Nephron progenitor cell (in vitro differentiated cells): ENCODE measurements at regions not wholly inside any gene's neighbourhood (a gene's known extent, or its start where the extent isn't known, plus 50 kb on each side); places are given as distances from the start of the nearest gene placed in this dataset.
"Not testable (repeated sequence)": the region's sequence is repeated elsewhere in the genome, so short reads cannot be mapped to it uniquely, and the experiment has no call there.

ENCODE experiments used
- DNase-seq: peaks from one replicate; pipeline ENCODE4 v3.0.0; 2021
- H3K27ac Mint-ChIP-seq: 2 replicates; pipeline ENCODE4 v1.8.0; 2021; ENCODE audit warnings: mild to moderate bottlenecking, moderate library complexity, mixed read lengths
- H3K27me3 Mint-ChIP-seq: 2 replicates; pipeline ENCODE4 v1.8.0; 2021; ENCODE audit warnings: mild to moderate bottlenecking, low read depth, mixed read lengths; ENCODE audit not compliant: poor library complexity
- H3K36me3 Mint-ChIP-seq: 2 replicates; pipeline ENCODE4 v1.8.0; 2021; ENCODE audit warnings: low read depth, mixed read lengths
- H3K4me1 Mint-ChIP-seq: 2 replicates; pipeline ENCODE4 v1.8.0; 2021; ENCODE audit warnings: mixed read lengths
- H3K4me3 Mint-ChIP-seq: 2 replicates; pipeline ENCODE4 v1.8.0; 2021; ENCODE audit warnings: mild to moderate bottlenecking, moderate library complexity, mixed read lengths
- H3K9me3 Mint-ChIP-seq: 2 replicates; pipeline ENCODE4 v1.8.0; 2021; ENCODE audit warnings: mild to moderate bottlenecking, moderate library complexity, mixed read lengths
- TF ChIP-seq, protein P1 (sequence below): fragments of 200-600 bp; sonication (generic); IDR thresholded peaks from 2 replicates; pipeline ENCODE4 v1.5.0; 2021; ENCODE audit warnings: antibody characterized with exemption

DNA sequence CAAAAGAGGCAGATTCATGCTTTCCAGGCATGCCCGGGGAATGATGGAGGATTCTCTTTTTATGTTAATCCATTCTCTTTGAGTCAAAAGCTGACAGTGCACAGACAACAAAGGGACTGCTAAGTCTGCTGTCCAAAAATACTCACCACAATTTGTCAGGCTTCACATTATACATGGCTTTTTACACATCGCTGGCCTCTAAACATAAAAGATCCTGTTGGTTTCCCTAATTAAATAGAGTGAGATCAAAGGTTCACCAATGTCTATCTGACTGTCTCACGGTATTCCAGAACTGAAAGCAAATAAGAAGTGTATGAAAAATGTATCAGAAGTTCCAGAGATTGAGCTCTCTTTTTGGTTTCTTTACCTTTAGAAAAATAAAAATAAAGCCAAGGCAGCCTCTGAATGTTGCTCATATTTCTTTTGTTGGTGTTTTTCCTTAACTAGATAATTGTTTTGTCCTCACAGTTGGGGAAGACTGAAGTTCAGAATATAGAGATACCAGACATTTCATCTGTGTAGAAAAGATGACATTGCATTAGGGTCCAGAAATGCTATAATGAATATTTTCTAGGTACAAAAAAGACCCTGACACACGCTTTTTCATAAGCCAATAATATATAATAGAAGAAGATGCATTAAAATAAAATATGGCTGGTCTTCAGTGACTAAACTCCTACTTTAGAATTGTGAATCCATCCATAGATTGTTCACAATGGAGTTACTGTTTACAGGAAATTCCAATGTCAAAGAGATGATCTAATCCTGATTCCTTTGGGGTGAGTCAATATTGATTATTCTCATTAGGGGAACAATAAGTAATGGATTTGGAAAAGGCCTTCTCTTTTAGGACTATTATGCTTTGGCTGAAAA is 688.2 kb upstream of the CDH6 start:
- peak overlapping the region; percentile 33 for H3K27ac Mint-ChIP-seq
- H3K4me1 Mint-ChIP-seq: no peaks in the 10 kb centered on the region
- no peaks in the 10 kb centered on the region for H3K36me3 Mint-ChIP-seq
- no peaks in the 10 kb centered on the region for H3K9me3 Mint-ChIP-seq
- no peak overlapping the region for H3K4me3 Mint-ChIP-seq
- TF ChIP-seq, protein P1, sequence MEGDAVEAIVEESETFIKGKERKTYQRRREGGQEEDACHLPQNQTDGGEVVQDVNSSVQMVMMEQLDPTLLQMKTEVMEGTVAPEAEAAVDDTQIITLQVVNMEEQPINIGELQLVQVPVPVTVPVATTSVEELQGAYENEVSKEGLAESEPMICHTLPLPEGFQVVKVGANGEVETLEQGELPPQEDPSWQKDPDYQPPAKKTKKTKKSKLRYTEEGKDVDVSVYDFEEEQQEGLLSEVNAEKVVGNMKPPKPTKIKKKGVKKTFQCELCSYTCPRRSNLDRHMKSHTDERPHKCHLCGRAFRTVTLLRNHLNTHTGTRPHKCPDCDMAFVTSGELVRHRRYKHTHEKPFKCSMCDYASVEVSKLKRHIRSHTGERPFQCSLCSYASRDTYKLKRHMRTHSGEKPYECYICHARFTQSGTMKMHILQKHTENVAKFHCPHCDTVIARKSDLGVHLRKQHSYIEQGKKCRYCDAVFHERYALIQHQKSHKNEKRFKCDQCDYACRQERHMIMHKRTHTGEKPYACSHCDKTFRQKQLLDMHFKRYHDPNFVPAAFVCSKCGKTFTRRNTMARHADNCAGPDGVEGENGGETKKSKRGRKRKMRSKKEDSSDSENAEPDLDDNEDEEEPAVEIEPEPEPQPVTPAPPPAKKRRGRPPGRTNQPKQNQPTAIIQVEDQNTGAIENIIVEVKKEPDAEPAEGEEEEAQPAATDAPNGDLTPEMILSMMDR: no peak
- no peaks in the 10 kb centered on the region for H3K27me3 Mint-ChIP-seq
- no peak for DNase-seq

- no peaks in the 10 kb centered on the region for H3K4me1 Mint-ChIP-seq
- TF ChIP-seq, protein P1: no peak
- DNase-seq: no peak
- no peak overlapping the region for H3K27ac Mint-ChIP-seq
- H3K27me3 Mint-ChIP-seq: no peaks in the 10 kb centered on the region
- H3K9me3 Mint-ChIP-seq: no peaks in the 10 kb centered on the region
- H3K36me3 Mint-ChIP-seq: no peaks in the 10 kb centered on the region
- no peak overlapping the region for H3K4me3 Mint-ChIP-seq
These were observed 691.2 kb upstream of the CDH6 start for GRCh38 chr5:30502277-30502676.

- no peaks in the 10 kb centered on the region for H3K4me1 Mint-ChIP-seq
- H3K9me3 Mint-ChIP-seq: no peaks in the 10 kb centered on the region
- no peaks in the 10 kb centered on the region for H3K27me3 Mint-ChIP-seq
- H3K27ac Mint-ChIP-seq: no peak overlapping the region
- no peak overlapping the region for H3K4me3 Mint-ChIP-seq
- TF ChIP-seq, protein P1: no peak
- H3K36me3 Mint-ChIP-seq: no peaks in the 10 kb centered on the region
- DNase-seq: no peak
These were observed 692.4 kb upstream of the CDH6 start for GRCh38 chr5:30501065-30501464.

DNA sequence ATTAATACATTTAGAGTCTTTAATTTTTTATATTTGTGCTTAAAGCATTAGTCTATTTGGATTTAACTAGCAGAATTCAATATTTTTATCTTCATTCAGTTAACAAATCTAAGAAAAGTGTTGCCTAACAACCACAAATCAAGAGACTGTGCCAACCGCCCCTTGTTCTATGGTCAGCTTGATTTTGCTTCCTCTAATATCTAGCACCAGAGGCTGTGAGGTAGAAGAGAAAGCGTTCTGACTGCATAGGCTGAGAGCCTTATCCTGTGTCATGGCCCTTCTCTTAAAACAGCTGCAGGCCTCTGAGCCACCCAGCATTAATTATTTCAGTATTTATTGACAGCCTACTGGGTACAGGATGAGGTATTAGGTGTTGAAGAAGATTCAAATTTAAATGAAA is 693.0 kb upstream of the CDH6 start:
- TF ChIP-seq, protein P1: no peak
- DNase-seq: no peak
- Mint-ChIP-seq H3K9me3 (no peaks in the 10 kb centered on the region), H3K27me3 (no peaks in the 10 kb centered on the region), H3K36me3 (no peaks in the 10 kb centered on the region), H3K4me1 (no peaks in the 10 kb centered on the region), H3K27ac (no peak overlapping the region), H3K4me3 (no peak overlapping the region)

DNA sequence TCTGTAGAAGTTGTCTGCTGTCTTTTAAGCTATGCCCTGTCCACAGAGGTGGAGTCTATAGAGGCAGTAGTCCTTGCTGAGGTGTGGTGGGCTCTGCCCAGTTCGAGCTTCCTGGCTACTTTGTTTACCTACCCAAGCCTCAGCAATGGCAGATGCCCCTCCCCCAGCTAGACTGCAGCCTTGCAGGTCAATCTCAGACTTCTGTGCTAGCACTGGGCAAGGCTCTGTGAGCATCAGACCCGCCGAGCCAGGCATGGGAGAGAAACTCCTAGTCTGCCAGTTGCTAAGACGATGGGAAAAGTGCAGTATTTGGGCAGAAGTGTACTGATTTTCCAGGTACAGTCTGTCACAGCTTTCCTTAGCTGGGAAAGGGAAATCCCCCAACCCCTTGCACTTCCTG is 694.1 kb upstream of the CDH6 start:
- Mint-ChIP-seq H3K36me3 (no peaks in the 10 kb centered on the region), H3K27ac (no peak overlapping the region), H3K9me3 (no peaks in the 10 kb centered on the region), H3K27me3 (no peaks in the 10 kb centered on the region), H3K4me1 (no peaks in the 10 kb centered on the region), H3K4me3 (no peak overlapping the region)
- TF ChIP-seq, protein P1: no peak
- no peak for DNase-seq

DNA sequence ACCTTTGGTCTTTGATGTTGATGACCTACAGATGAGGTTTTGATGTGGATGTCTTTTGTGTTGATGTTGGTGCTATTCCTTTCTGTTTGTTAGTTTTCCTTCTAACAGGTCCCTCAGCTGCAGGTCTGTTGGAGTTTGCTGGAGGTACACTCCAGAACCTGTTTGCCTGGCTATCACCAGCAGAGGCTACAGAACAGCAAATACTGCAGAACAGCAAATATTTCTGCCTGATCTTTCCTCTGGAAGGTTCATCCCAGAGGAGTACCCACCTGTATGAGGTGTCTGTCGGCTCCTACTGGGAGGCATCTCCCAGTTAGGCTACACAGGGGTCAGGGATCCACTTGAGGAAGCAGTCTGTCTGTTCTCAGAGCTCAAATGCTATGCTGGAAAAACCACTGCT is 694.5 kb upstream of the CDH6 start:
- Mint-ChIP-seq H3K4me3 (no peak overlapping the region), H3K4me1 (no peaks in the 10 kb centered on the region), H3K27me3 (no peaks in the 10 kb centered on the region), H3K36me3 (no peaks in the 10 kb centered on the region), H3K9me3 (no peaks in the 10 kb centered on the region), H3K27ac (no peak overlapping the region)
- TF ChIP-seq, protein P1: no peak
- no peak for DNase-seq

- not testable (repeated sequence) for H3K27me3 Mint-ChIP-seq, H3K36me3 Mint-ChIP-seq, H3K4me3 Mint-ChIP-seq, DNase-seq, H3K9me3 Mint-ChIP-seq, H3K4me1 Mint-ChIP-seq, H3K27ac Mint-ChIP-seq
These were observed 695.0 kb upstream of the CDH6 start for GRCh38 chr5:30498509-30498908.

DNA sequence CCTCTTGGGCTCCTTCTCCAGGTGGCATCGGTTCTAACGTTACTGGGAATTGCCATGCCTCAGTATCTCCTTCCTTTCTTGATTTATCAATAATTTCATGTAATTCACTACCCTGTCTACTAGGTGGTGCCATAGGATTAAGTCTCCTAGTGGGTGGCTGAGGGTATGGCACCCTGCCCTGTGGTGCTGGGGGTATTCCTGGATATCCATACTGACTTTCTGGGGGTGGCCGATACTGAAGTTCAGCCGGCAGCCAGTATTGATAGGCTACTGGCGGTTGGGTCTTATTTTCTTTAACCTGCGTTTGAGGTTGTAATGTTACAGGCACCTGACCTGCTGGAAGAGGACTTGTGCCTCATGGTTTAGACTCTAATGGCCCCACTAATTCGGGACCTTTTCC is 699.4 kb upstream of the CDH6 start:
- not testable (repeated sequence) for H3K27me3 Mint-ChIP-seq, H3K27ac Mint-ChIP-seq, H3K36me3 Mint-ChIP-seq, H3K4me1 Mint-ChIP-seq, H3K9me3 Mint-ChIP-seq, DNase-seq, H3K4me3 Mint-ChIP-seq
